ENCODE measurements at regions not wholly inside any gene's neighbourhood (a gene's known extent, or its start where the extent isn't known, plus 50 kb on each side); places are given as distances from the start of the nearest gene placed in this dataset.

GRCh38 chr15:93562395-93563123 lies 473.5 kb upstream of the RGMA start:
- WGBS, 2 donors, result 85% methylated on average over 8 of the region's 8 CpGs
- Histone ChIP-seq H3K4me1 (peaks cover 0 to 9% (median 0%) of the 10 kb centered on the region in 9 donors), H3K4me3 (no peak overlapping the region), H3K36me3 (no peaks in the 10 kb centered on the region), H3K27ac (no peak overlapping the region), H3K9me3 (no peaks in the 10 kb centered on the region), H3K27me3 (no peaks in the 10 kb centered on the region)
- ATAC-seq (no peak), DNase-seq (no peak)
- intact Hi-C loops (cut with DNase I), result no loop called here
- no peak for TF ChIP-seq CTCF (IDR thresholded peaks at IDR 0.05)

GRCh38 chr15:93557696-93558095 lies 468.7 kb upstream of the RGMA start:
- ATAC-seq (no peak), DNase-seq (no peak)
- Histone ChIP-seq H3K36me3 (no peaks in the 10 kb centered on the region), H3K4me3 (no peak overlapping the region), H3K9me3 (no peaks in the 10 kb centered on the region), H3K27ac (no peak overlapping the region), H3K27me3 (no peaks in the 10 kb centered on the region), H3K4me1 (no peaks in the 10 kb centered on the region)
- intact Hi-C loops (cut with DNase I), result no loop called here
- WGBS, 2 donors, result 98 to 100% methylated on average over 1 of the region's 1 CpG
- TF ChIP-seq CTCF (IDR thresholded peaks at IDR 0.05), result no peak

GRCh38 chr15:93553167-93553935 lies 464.3 kb upstream of the RGMA start:
- Histone ChIP-seq H3K9me3 (no peaks in the 10 kb centered on the region), H3K4me1 (no peaks in the 10 kb centered on the region), H3K27me3 (no peaks in the 10 kb centered on the region), H3K36me3 (no peaks in the 10 kb centered on the region), H3K4me3 (no peak overlapping the region), H3K27ac (no peak overlapping the region)
- no peak for ATAC-seq
- DNase-seq, result no peak
- intact Hi-C loops (cut with DNase I), result no loop called here
- TF ChIP-seq CTCF (IDR thresholded peaks at IDR 0.05), result no peak
- 46 to 52% methylated on average over 3 of the region's 3 CpGs for WGBS, 2 donors

DNA sequence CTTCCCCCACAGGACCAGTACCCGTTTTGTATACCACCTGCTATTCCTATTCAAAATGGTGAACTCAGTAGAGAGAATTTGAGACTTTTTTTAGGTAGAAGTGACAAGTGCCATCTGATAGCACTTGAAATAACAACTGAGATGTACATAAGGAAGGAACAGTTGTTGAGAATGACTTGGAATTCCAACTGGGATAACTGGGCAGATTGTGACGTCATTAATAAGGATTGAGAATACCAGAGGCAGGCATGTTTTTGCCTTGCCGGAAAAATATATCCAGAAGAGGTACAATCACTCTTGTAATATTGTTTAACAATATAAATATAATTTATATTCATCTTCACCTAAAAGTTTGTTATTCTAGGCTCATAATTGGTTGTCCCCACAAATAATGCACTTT lies 454.1 kb upstream of the RGMA start:
- Histone ChIP-seq H3K9me3 (peaks cover 0 to 13% (median 3%) of the 10 kb centered on the region in 11 donors), H3K4me3 (no peak overlapping the region), H3K27ac (no peak overlapping the region), H3K36me3 (no peaks in the 10 kb centered on the region), H3K27me3 (no peaks in the 10 kb centered on the region), H3K4me1 (no peaks in the 10 kb centered on the region)
- DNase-seq (no peak), ATAC-seq (no peak)
- intact Hi-C loops (cut with DNase I), result no loop called here
- 76 to 85% methylated on average over 3 of the region's 3 CpGs for WGBS, 2 donors
- no peak for TF ChIP-seq CTCF (IDR thresholded peaks at IDR 0.05)

Data from heart right ventricle (tissue), 16 donors.